ENCODE measurements at regions not wholly inside any gene's neighbourhood (a gene's known extent, or its start where the extent isn't known, plus 50 kb on each side); places are given as distances from the start of the nearest gene placed in this dataset.

- no peaks in the 10 kb centered on the region for H3K79me2 ChIP-seq (ENCODE audit: insufficient read depth, low read length)
- H4K20me1 ChIP-seq (ENCODE audit: low read depth, low read length), result no peaks in the 10 kb centered on the region
- H3K27me3 ChIP-seq (ENCODE audit: low read length), result no peaks in the 10 kb centered on the region
- no peaks in the 10 kb centered on the region for H3K36me3 ChIP-seq (ENCODE audit: low read length)
- H3F3A ChIP-seq (ENCODE audit: insufficient read depth), result no peaks in the 10 kb centered on the region
- no peaks in the 10 kb centered on the region for H3K9me3 ChIP-seq (ENCODE audit: insufficient read depth, low read length)
- no peak overlapping the region for H3K4me2 ChIP-seq (ENCODE audit: low read depth, low read length, poor library complexity, severe bottlenecking)
- no peak for TF ChIP-seq CTCF (IDR thresholded peaks at IDR 0.05; ENCODE audit: insufficient read depth, low read length, poor library complexity, severe bottlenecking)
- no peak for TF ChIP-seq EZH2phosphoT487 (conservative IDR thresholded peaks at IDR 0.05; ENCODE audit: low read length)
- H3K27ac ChIP-seq (ENCODE audit: low read depth, low read length), result no peak overlapping the region
- H2AFZ ChIP-seq (ENCODE audit: low read depth, low read length, severe bottlenecking), result no peak overlapping the region
- H3K9ac ChIP-seq (ENCODE audit: low read length), result no peak overlapping the region
- H3K9me2 ChIP-seq (replicated peaks; ENCODE audit: insufficient read depth, low read length), result no peaks in the 10 kb centered on the region
- H3K4me3 ChIP-seq (ENCODE audit: insufficient read depth, low read length, poor library complexity, severe bottlenecking), result no peak overlapping the region
Observed at GRCh38 chr18:41765460-41765859, 189.6 kb upstream of the PIK3C3 start.

- Histone ChIP-seq H3K79me2 (ENCODE audit: insufficient read depth, low read length) (no peaks in the 10 kb centered on the region), H2AFZ (ENCODE audit: low read depth, low read length, severe bottlenecking) (no peak overlapping the region), H3K27ac (ENCODE audit: low read depth, low read length) (no peak overlapping the region), H3K9me3 (ENCODE audit: insufficient read depth, low read length) (no peaks in the 10 kb centered on the region), H3K9ac (ENCODE audit: low read length) (no peak overlapping the region), H3K36me3 (ENCODE audit: low read length) (no peaks in the 10 kb centered on the region), H3K27me3 (ENCODE audit: low read length) (no peaks in the 10 kb centered on the region), H3K4me3 (ENCODE audit: insufficient read depth, low read length, poor library complexity, severe bottlenecking) (no peak overlapping the region), H3K4me2 (ENCODE audit: low read depth, low read length, poor library complexity, severe bottlenecking) (no peak overlapping the region), H4K20me1 (ENCODE audit: low read depth, low read length) (no peaks in the 10 kb centered on the region), H3F3A (ENCODE audit: insufficient read depth) (no peaks in the 10 kb centered on the region), H3K9me2 (replicated peaks; ENCODE audit: insufficient read depth, low read length) (no peaks in the 10 kb centered on the region)
- TF ChIP-seq CTCF (IDR thresholded peaks at IDR 0.05; ENCODE audit: insufficient read depth, low read length, poor library complexity, severe bottlenecking) (no peak), EZH2phosphoT487 (conservative IDR thresholded peaks at IDR 0.05; ENCODE audit: low read length) (no peak)
Observed at GRCh38 chr18:41763361-41763760, 191.7 kb upstream of the PIK3C3 start.

- Histone ChIP-seq H3K9ac (ENCODE audit: low read length) (no peak overlapping the region), H3K4me3 (ENCODE audit: insufficient read depth, low read length, poor library complexity, severe bottlenecking) (no peak overlapping the region), H3K36me3 (ENCODE audit: low read length) (no peaks in the 10 kb centered on the region), H3K4me2 (ENCODE audit: low read depth, low read length, poor library complexity, severe bottlenecking) (no peak overlapping the region), H3K27me3 (ENCODE audit: low read length) (no peaks in the 10 kb centered on the region), H2AFZ (ENCODE audit: low read depth, low read length, severe bottlenecking) (no peak overlapping the region), H3K9me2 (replicated peaks; ENCODE audit: insufficient read depth, low read length) (no peaks in the 10 kb centered on the region), H3K27ac (ENCODE audit: low read depth, low read length) (no peak overlapping the region), H3F3A (ENCODE audit: insufficient read depth) (no peaks in the 10 kb centered on the region), H3K9me3 (ENCODE audit: insufficient read depth, low read length) (no peaks in the 10 kb centered on the region), H3K79me2 (ENCODE audit: insufficient read depth, low read length) (no peaks in the 10 kb centered on the region), H4K20me1 (ENCODE audit: low read depth, low read length) (no peaks in the 10 kb centered on the region)
- TF ChIP-seq EZH2phosphoT487 (conservative IDR thresholded peaks at IDR 0.05; ENCODE audit: low read length), result no peak
- no peak for TF ChIP-seq CTCF (IDR thresholded peaks at IDR 0.05; ENCODE audit: insufficient read depth, low read length, poor library complexity, severe bottlenecking)
Observed at GRCh38 chr18:41761333-41762018, 193.6 kb upstream of the PIK3C3 start.

Measured in SU-DHL-6 (cell line).